HEK293 (cell line): ENCODE measurements at regions not wholly inside any gene's neighbourhood (a gene's known extent, or its start where the extent isn't known, plus 50 kb on each side); places are given as distances from the start of the nearest gene placed in this dataset.

Experiments used
- ATF2 ChIP-seq: fragments of 450-650 bp; formaldehyde crosslinking; IDR thresholded peaks from 2 replicates; pipeline ENCODE4 v1.5.1; 2016; ENCODE audit warnings: missing biosample characterization, missing genetic modification characterization, low read depth
- CTCF ChIP-seq: fragments of 450-650 bp; formaldehyde crosslinking; IDR thresholded peaks from 2 replicates; pipeline ENCODE4 v1.5.1; 2016; ENCODE audit warnings: missing biosample characterization, missing genetic modification characterization
- GLI2 ChIP-seq: fragments of 450-650 bp; formaldehyde crosslinking; IDR thresholded peaks from 2 replicates; pipeline ENCODE4; 2017; ENCODE audit warnings: missing biosample characterization, missing genetic modification characterization, low read depth, borderline replicate concordance
- GLI4 ChIP-seq: fragments of 450-650 bp; formaldehyde crosslinking; IDR thresholded peaks from 2 replicates; pipeline ENCODE4 v1.5.1; 2016; ENCODE audit warnings: missing biosample characterization, missing genetic modification characterization
- YY1 ChIP-seq: fragments of 450-650 bp; formaldehyde crosslinking; IDR thresholded peaks from 2 replicates; pipeline ENCODE4 v1.5.1; 2018; ENCODE audit warnings: missing biosample characterization, missing genetic modification characterization
- ZNF398 ChIP-seq: fragments of 450-650 bp; formaldehyde crosslinking; IDR thresholded peaks from 2 replicates; pipeline ENCODE4 v1.5.1; 2017; ENCODE audit warnings: missing biosample characterization, missing genetic modification characterization
- ZSCAN23 ChIP-seq: fragments of 450-650 bp; formaldehyde crosslinking; IDR thresholded peaks from 2 replicates; pipeline ENCODE4 v1.5.1; 2016; ENCODE audit warnings: missing biosample characterization, missing genetic modification characterization
- TF ChIP-seq, protein P1 (sequence below): fragments of 450-650 bp; formaldehyde crosslinking; IDR thresholded peaks from 2 replicates; pipeline ENCODE4 v1.5.1; 2016; ENCODE audit warnings: missing biosample characterization, missing genetic modification characterization
- TF ChIP-seq, protein P2 (sequence below): fragments of 450-650 bp; formaldehyde crosslinking; IDR thresholded peaks from 2 replicates; pipeline ENCODE4 v1.5.1; 2016; ENCODE audit warnings: missing biosample characterization, missing genetic modification characterization

- TF ChIP-seq ZNF398 = no peak
- no peak for TF ChIP-seq CTCF (tag by site-specific recombination)
- no peak for TF ChIP-seq ATF2 (tag by site-specific recombination)
- TF ChIP-seq, protein P1, sequence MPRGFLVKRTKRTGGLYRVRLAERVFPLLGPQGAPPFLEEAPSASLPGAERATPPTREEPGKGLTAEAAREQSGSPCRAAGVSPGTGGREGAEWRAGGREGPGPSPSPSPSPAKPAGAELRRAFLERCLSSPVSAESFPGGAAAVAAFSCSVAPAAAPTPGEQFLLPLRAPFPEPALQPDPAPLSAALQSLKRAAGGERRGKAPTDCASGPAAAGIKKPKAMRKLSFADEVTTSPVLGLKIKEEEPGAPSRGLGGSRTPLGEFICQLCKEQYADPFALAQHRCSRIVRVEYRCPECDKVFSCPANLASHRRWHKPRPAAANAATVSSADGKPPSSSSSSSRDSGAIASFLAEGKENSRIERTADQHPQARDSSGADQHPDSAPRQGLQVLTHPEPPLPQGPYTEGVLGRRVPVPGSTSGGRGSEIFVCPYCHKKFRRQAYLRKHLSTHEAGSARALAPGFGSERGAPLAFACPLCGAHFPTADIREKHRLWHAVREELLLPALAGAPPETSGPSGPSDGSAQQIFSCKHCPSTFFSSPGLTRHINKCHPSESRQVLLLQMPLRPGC (tag by site-specific recombination) = no peak
- no peak for TF ChIP-seq YY1 (tag by site-specific recombination)
- TF ChIP-seq GLI4 = no peak
- TF ChIP-seq, protein P2, sequence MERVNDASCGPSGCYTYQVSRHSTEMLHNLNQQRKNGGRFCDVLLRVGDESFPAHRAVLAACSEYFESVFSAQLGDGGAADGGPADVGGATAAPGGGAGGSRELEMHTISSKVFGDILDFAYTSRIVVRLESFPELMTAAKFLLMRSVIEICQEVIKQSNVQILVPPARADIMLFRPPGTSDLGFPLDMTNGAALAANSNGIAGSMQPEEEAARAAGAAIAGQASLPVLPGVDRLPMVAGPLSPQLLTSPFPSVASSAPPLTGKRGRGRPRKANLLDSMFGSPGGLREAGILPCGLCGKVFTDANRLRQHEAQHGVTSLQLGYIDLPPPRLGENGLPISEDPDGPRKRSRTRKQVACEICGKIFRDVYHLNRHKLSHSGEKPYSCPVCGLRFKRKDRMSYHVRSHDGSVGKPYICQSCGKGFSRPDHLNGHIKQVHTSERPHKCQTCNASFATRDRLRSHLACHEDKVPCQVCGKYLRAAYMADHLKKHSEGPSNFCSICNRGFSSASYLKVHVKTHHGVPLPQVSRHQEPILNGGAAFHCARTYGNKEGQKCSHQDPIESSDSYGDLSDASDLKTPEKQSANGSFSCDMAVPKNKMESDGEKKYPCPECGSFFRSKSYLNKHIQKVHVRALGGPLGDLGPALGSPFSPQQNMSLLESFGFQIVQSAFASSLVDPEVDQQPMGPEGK (tag by site-specific recombination) = no peak
- no peak for TF ChIP-seq GLI2 (tag by site-specific recombination)
- TF ChIP-seq ZSCAN23 = no peak
Measured at GRCh38 chr3:154849408-154849807, 230.7 kb upstream of the MME start.
